GM21619 (cell line): ENCODE measurements at regions not wholly inside any gene's neighbourhood (a gene's known extent, or its start where the extent isn't known, plus 50 kb on each side); places are given as distances from the start of the nearest gene placed in this dataset.
"Not testable (repeated sequence)": the region's sequence is repeated elsewhere in the genome, so short reads cannot be mapped to it uniquely, and the experiment has no call there.

Source experiments
- ATAC-seq: cut with Tn5 transposase; IDR thresholded peaks from one replicate; pipeline ENCODE4 v1.9.1; 2021; ENCODE audit not compliant: unreplicated experiment

DNA sequence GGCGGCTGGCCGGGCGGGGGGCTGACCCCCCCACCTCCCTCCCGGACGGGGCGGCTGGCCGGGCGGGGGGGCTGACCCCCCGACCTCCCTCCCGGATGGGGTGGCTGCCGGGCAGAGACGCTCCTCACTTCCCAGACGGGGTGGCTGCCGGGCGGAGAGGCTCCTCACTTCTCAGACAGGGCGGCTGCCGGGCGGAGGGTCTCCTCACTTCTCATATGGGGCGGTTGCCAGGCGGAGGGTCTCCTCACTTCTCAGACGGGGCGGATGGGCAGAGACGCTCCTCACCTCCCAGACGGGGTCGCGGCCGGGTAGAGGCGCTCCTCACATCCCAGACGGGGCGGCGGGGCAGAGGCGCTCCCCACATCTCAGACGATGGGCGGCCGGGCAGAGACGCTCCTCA lies 1025.2 kb upstream of the SEMA6A start:
- ATAC-seq, result not testable (repeated sequence)

- no peak for ATAC-seq
Observed at GRCh38 chr5:117594166-117594565, 1019.5 kb upstream of the SEMA6A start.

- peak; percentile 80 for ATAC-seq
Observed at GRCh38 chr5:117590944-117591343, 1016.3 kb upstream of the SEMA6A start.

GRCh38 chr5:117588611-117589010 lies 1014.0 kb upstream of the SEMA6A start:
- ATAC-seq, result no peak

GRCh38 chr5:117587111-117587510 lies 1012.5 kb upstream of the SEMA6A start:
- ATAC-seq, result no peak

DNA sequence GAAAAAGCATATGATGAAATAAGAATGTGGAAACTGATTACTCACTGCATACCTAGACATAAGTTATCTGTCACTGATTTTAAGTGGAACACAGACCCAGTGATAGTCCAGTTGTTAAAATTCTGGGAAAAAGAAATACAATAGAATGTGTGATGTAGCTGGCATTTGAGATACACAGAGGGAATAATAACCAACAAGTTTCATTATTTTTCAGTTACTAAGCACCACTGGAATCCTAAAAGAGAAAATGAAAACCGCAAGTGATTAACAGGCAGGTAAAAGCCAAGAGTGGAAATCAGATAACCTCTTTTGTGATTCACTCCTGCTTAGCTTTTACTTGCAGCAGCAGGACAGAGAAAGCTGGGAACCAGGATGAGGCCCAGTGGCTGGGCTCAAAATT lies 994.0 kb upstream of the SEMA6A start:
- no peak for ATAC-seq

DNA sequence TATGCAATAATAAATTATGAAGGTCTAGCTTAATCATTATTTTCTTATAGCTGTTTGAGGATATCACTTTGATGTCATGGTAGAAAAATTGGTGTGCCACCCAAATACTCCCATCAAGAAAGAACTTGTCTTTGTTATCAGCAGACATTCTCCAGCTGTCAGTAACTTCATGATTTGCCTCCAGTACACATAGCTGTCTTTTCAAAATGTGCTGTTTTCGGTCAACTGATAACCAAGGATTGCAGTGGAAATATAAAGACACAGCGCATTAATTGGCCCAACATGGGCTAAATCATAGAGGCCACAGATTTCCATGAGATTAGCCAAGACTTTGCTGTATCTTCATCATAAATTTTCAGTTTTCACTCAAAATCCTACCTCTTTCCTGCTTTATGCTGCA lies 993.5 kb upstream of the SEMA6A start:
- no peak for ATAC-seq

DNA sequence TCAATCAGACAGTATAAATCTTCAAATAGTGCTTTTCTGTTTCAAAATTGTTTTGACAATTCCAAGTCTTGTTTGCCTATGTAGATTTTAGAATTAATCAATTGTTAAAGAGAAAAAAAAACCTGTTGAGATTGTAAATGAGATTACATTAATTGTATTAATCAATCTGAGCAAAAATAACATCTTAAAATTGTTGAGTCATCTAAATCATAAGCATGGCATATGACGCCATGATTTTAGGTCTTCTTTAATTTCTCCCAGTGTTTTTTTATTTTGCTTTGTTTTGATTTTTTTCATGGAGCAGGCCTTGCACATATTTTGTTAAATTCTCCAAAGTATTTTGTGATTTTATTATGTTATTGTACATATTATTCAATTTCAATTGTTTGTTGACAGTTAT lies 988.0 kb upstream of the SEMA6A start:
- no peak for ATAC-seq

DNA sequence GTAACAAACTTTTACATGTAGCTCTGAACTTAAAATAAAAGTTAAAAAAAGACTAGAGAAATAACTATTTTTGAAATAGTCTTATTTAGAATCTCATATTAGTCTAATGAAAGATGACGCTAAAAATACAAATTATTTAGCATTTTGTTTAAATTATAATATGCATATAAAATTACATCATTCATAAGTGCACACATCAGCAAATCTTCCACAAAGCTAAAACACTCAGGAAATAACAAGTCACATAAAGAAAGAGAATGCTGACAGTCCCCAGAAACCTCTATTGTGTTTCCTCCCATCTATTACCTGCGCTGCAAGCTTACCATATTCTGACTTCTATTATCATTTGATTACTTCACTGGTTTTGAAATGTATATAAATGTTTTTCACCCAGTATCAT lies 986.9 kb upstream of the SEMA6A start:
- ATAC-seq, result no peak

GRCh38 chr5:117559005-117559844 lies 984.6 kb upstream of the SEMA6A start:
- no peak for ATAC-seq

- no peak for ATAC-seq
Observed at GRCh38 chr5:117551236-117551635, 976.6 kb upstream of the SEMA6A start.

DNA sequence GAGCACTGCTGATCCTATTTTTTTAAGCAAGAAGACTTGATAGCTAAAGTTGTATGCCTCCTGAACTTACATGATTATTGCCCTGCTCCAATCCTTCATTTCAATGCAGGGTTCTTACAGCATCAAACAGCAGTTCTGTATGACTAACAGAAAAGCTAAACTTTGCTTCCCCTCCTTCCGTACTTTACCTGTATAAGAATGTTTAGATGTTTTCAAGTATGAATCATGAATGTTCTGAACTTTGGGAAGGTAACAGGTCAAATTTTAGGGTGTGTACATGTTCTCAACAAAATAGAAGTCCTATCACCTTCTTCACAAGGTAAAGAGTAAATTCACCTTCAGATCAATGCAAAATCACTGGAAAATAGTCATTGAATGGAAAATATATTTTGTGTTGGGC lies 972.6 kb upstream of the SEMA6A start:
- ATAC-seq, result no peak

GRCh38 chr5:117539692-117540091 lies 965.1 kb upstream of the SEMA6A start:
- ATAC-seq, result no peak

DNA sequence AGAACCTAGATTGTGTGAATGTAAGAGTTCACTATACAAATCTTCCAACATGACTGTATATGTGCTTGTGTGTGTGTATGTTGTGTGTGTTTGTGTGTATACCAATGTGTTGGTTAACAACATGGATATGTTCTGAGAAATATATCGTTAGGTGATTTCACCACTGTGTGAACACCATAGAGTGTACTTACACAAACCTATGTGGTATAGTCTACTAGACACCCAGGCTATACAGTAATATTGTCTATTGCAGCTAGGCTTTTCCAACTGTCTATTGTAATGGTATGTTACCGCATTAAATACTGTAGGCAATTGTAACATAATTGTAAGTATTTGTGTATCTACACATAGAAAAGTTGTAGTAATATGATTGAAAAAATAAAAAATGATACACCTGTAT lies 959.2 kb upstream of the SEMA6A start:
- no peak for ATAC-seq

DNA sequence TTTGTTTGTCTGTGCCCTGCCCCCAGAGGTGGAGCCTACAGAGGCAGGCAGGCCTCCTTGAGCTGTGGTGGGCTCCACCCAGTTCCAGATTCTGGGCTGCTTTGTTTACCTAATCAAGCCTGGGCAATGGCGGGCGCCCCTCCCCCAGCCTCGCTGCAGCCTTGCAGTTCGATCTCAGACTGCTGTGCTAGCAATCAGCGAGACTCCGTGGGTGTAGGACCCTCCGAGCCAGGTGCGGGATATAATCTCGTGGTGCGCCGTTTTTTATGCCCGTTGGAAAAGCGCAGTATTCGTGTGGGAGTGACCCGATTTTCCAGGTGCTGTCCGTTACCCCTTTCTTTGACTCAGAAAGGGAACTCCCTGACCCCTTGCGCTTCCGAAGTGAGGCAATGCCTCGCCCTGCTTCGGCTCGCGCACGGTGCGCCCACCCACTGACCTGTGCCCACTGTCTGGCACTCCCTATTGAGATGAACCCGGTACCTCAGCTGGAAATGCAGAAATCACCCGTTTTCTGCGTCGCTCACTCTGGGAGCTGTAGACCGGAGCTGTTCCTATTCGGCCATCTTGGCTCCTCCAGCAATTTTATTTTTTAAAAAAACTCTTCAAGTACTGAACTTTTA lies 958.5 kb upstream of the SEMA6A start:
- not testable (repeated sequence) for ATAC-seq

DNA sequence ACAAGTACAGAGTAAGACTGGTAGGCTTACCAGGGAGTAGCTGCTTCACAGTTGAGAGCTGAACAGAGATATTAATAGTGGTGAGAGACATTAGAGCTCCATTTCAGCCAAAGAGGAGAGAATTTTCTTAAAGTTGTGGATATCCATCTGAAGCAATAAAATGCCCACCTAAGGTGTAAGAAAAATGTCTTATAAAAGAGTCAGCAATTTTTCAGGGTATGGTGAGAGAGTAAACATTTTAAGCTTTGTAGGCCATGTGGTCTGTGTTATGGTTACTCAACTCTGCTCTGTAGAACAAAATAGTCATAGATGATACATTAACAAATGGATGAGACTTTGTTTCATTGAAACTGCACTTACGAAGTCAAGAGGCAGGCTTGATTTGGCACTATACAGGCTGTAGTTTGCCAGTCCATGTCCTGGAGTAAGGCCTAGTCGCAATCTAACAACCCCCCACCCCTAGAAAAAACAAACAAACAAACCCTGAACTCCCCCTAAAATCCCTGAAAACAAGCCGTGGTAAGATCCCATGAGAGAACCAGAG lies 945.4 kb upstream of the SEMA6A start:
- no peak for ATAC-seq

DNA sequence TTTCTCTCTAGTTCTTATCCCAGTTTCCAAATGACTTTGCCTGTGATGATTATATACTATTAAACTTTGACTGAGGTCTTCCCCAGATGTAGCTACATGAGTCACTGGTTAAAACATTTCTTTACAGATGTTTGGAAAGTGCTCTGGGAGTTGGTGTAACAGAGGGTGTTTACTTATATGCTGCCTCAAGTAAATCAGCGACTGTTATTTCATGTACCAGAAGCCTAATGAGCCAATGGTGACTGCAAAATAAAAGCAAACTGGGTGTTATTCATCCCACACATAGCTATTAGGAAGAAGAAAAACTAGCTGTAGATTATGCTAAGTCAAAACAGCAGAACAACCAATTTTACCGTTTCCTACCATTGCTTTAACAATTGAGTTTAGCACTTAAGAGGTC lies 929.7 kb upstream of the SEMA6A start:
- no peak for ATAC-seq

DNA sequence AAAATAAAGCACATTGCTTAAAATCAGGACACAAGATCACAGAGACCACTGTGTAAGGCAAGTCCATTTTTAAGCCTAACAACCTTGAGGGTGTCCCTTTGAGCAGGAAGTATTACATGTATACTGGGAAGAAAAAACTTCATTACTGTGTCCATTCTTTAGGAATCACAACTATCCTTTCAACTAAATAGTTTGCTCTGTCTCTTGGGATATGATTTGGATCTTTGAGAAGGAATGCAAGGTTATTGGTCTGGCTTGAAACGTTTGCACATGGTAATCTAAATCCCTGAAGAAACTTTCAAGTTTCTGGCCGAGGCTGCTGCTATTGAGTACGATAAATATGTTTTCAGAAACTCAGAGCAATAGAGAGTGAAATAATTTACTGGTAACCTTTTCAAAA lies 923.0 kb upstream of the SEMA6A start:
- ATAC-seq, result no peak

DNA sequence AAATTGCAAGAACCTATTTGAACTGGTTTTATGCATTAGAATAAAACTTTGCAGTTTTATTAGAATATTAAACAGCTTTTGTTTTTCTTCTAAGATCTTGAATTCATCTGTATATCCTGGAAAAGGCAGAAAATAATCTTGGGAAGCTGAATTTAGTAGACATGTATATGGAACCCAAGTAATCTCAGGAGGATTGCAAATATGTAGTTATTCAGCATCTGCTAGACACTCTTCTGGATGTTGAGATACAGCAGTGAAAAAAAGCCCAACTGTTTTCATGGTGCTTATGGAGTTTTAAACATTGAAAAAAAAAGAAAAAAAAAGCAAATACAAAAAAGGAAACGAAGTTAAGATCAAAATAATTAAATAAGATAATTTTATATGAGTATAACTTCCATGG lies 922.2 kb upstream of the SEMA6A start:
- ATAC-seq, result no peak

- no peak for ATAC-seq
Observed at GRCh38 chr5:117494188-117494587, 919.6 kb upstream of the SEMA6A start.

DNA sequence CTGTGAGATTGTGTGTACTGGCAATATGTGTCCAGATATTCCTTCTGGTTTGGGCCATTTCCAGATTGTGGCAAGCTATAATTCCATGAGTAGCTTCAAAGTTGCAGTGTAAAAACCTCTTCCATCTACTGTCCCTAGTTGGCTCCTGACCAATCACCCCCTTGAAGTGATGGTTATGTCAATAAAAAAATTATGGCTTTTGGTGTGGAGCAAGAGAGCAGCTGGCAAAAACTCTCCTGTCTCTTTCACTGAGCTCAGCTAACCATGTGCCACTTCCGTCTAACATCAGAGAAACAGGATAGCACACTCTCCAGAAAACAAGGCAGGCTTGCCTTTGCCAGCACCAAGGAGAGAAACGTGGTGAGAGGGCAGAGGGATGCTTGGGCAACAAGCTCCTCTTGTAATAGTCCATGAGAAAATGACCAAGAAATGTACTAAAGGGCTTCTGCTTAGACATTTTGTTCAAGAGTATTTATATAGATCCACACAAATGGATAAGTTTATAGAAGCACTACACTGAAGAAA lies 914.4 kb upstream of the SEMA6A start:
- no peak for ATAC-seq

DNA sequence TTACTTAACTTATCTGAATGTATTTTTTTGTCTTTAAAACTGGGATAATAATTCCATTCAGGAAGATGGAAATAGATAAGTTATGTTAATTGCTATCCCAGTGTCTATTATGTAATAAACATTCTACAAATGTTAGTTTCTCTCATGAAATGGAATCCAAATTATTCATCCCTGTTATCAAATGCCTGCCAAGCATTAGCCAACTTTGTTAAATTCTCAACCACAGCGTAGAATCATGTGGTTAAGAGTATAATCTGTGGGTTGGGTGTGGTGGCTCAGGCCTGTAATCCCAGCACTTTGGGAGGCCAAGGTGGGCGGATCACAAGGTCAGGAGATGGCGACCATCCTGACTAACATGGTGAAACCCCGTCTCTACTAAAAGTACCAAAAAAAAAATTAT lies 912.9 kb upstream of the SEMA6A start:
- ATAC-seq, result no peak
